MCF 10A (cell line): ENCODE measurements at regions not wholly inside any gene's neighbourhood (a gene's known extent, or its start where the extent isn't known, plus 50 kb on each side); places are given as distances from the start of the nearest gene placed in this dataset.

Source experiments
- BruUV-seq: library from RNA; stranded (reverse); fragments of 400-500 nt; replicated peaks from 2 replicates; lab custom pipeline; 2021; lab: Mats Ljungman, UMichigan
- CTCF ChIA-PET: fragments of 300-600 bp; sonication (Branson Sonifier 250); formaldehyde crosslinking; extraction: SDS; loops from one replicate; lab custom pipeline; 2021; ENCODE audit warnings: antibody characterized with exemption, inconsistent platforms; lab: Yijun Ruan, JAX
- POLR2A ChIA-PET: fragments of 300-600, 350-650 bp; sonication (Branson Sonifier 250); formaldehyde crosslinking; extraction: SDS; loops from one replicate; lab custom pipeline; 2020; ENCODE audit warnings: antibody characterized with exemption, inconsistent platforms; lab: Yijun Ruan, JAX
- DNase-seq: peaks from one replicate; pipeline ENCODE4 v3.0.0-alpha.2; 2018; ENCODE audit not compliant: unreplicated experiment
- H3K27ac Mint-ChIP-seq: one replicate; pipeline ENCODE4 v1.8.0; 2022; ENCODE audit warnings: mild to moderate bottlenecking, low read depth, mixed read lengths; ENCODE audit not compliant: unreplicated experiment
- H3K27me3 Mint-ChIP-seq: one replicate; pipeline ENCODE4 v1.8.0; 2022; ENCODE audit warnings: mixed read lengths; ENCODE audit not compliant: insufficient read depth, unreplicated experiment
- H3K36me3 Mint-ChIP-seq: one replicate; pipeline ENCODE4 v1.8.0; 2022; ENCODE audit warnings: mild to moderate bottlenecking, moderate library complexity, mixed read lengths; ENCODE audit not compliant: insufficient read depth, unreplicated experiment
- H3K4me1 Mint-ChIP-seq: one replicate; pipeline ENCODE4 v1.8.0; 2022; ENCODE audit warnings: mixed read lengths; ENCODE audit not compliant: insufficient read depth, unreplicated experiment
- H3K4me3 Mint-ChIP-seq: one replicate; pipeline ENCODE4 v1.8.0; 2022; ENCODE audit warnings: mild to moderate bottlenecking, moderate library complexity, mixed read lengths; ENCODE audit not compliant: unreplicated experiment
- H3K9me3 Mint-ChIP-seq: one replicate; pipeline ENCODE4 v1.8.0; 2022; ENCODE audit warnings: mixed read lengths; ENCODE audit not compliant: unreplicated experiment
- intact Hi-C: fragments of 100-400 bp; cut with micrococcal nuclease; formaldehyde crosslinking; loops from 2 replicates; pipeline ENCODE4 v1.14.1; 2022
- TF ChIP-seq, protein P1 (sequence below): fragments of 200-600 bp; IDR thresholded peaks from one replicate; pipeline ENCODE4 v1.8.0; 2022; ENCODE audit warnings: antibody characterized with exemption, mild to moderate bottlenecking; ENCODE audit not compliant: unreplicated experiment

DNA sequence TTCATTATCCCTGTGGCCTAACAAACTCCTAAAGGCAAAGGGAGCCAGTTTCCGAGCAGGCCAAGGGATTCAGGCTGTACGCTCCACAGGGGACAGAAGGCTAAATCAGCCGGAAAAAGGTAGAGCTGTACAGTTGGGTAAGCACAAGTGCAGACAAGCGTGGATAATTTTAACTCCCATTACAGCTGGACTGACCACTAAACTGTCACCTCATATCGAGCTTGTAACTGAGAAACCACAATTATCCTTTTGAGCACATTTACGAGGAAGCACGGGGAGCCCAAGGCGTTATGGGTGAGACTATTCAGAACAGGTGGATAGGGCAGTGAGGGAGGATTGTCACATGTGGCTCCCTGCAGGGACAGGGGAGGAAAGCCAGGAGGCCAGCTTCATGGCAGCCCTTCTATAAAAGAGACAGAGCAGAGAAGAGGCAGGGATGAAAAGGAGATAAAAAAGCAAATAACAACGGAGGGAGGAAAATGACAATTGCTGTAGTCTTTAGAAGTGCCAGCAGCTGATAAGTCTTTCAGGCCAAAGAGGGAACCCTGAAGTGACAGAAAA, 288.0 kb downstream of the FGFR2 start:
- H3K4me1 Mint-ChIP-seq: peaks cover 17% of the 10 kb centered on the region
- DNase-seq: no peak
- H3K9me3 Mint-ChIP-seq: no peaks in the 10 kb centered on the region
- H3K27me3 Mint-ChIP-seq: no peaks in the 10 kb centered on the region
- CTCF ChIA-PET: interaction anchor here (0.6 to 0.7 kb wide), 4 partner anchors 24 to 423 kb away, joined by 3 to 4 read pairs (median 4); no protein-coding TSS in a partner anchor
- TF ChIP-seq, protein P1, sequence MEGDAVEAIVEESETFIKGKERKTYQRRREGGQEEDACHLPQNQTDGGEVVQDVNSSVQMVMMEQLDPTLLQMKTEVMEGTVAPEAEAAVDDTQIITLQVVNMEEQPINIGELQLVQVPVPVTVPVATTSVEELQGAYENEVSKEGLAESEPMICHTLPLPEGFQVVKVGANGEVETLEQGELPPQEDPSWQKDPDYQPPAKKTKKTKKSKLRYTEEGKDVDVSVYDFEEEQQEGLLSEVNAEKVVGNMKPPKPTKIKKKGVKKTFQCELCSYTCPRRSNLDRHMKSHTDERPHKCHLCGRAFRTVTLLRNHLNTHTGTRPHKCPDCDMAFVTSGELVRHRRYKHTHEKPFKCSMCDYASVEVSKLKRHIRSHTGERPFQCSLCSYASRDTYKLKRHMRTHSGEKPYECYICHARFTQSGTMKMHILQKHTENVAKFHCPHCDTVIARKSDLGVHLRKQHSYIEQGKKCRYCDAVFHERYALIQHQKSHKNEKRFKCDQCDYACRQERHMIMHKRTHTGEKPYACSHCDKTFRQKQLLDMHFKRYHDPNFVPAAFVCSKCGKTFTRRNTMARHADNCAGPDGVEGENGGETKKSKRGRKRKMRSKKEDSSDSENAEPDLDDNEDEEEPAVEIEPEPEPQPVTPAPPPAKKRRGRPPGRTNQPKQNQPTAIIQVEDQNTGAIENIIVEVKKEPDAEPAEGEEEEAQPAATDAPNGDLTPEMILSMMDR: no peak
- intact Hi-C loops: loop anchor here (5.0 kb wide), 1 partner anchor 287 kb away; the partner anchor contains the start of gene FGFR2
- POLR2A ChIA-PET: interaction anchor here (0.7 kb wide), 1 partner anchor 241 kb away, joined by 3 read pairs; no protein-coding TSS in a partner anchor
- no peak overlapping the region for H3K4me3 Mint-ChIP-seq
- H3K27ac Mint-ChIP-seq: no peak overlapping the region
- no peaks in the 10 kb centered on the region for H3K36me3 Mint-ChIP-seq
- no TSS peak for BruUV-seq

DNA sequence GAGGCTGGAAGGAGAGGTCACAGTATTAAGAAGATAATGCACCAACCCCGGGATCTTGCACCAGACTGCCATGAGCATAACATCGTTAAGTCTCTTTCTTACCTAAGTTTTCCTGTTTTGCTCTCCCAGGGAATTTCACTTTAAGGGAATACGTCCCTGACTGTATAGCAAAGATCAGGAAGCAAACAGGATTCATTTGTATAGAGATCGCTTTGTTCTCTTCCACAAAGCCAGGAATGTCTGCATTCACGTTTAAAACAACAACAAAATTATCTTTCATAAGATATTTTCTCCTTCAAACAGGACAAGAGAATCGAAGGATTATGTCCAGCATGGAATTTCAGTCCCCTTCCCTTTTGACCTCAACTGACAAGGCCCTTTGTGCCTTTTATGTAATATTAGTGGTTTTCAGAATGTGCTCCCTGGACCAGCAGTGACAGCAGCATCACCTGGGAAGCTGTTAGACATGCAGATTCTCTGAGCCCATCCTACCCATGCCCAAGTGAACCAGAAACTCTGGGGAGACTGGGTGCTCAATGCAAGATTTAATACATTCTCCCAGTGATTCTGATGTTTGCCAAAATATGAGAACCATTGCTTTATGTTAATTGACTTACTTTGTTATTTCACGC, 286.3 kb downstream of the FGFR2 start:
- no peaks in the 10 kb centered on the region for H3K36me3 Mint-ChIP-seq
- no peak overlapping the region for H3K27ac Mint-ChIP-seq
- no peaks in the 10 kb centered on the region for H3K9me3 Mint-ChIP-seq
- intact Hi-C loops: loop anchor here (2.0 to 5.0 kb wide), 2 partner anchors 285 to 363 kb away; partner anchors contain the start of gene FGFR2
- no peak for DNase-seq
- POLR2A ChIA-PET: interaction anchor here (1.2 kb wide), 1 partner anchor 233 kb away, joined by 3 read pairs; no protein-coding TSS in a partner anchor
- no peak overlapping the region for H3K4me3 Mint-ChIP-seq
- CTCF ChIA-PET: interaction anchor here (0.9 to 2.2 kb wide), 4 partner anchors 294 to 422 kb away, joined by 3 to 9 read pairs (median 6); no protein-coding TSS in a partner anchor
- H3K4me1 Mint-ChIP-seq: peaks cover 17% of the 10 kb centered on the region
- TF ChIP-seq, protein P1: no peak
- no TSS peak for BruUV-seq
- H3K27me3 Mint-ChIP-seq: no peaks in the 10 kb centered on the region

DNA sequence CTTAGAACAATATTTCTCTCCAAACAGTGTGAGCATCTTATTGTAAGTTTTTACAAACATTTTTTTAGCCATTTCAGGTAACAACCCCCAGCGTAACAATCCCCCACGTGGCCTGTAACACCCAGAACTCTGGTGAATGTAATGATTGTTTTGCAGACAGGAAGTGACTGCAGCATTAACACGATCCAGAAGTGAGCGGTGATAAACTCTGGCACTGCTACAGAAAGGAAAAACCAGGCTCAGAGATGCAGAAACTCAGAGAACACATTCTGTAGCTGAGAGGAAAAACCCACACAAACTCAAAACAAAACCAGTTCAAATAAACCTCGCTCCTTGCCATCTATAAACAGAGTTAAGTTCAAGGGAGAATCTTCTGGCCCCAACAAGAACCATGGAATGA, 285.7 kb downstream of the FGFR2 start:
- TF ChIP-seq, protein P1: no peak
- CTCF ChIA-PET: interaction anchor here (0.6 to 2.2 kb wide), 8 partner anchors 14 to 422 kb away, joined by 3 to 10 read pairs (median 4); no protein-coding TSS in a partner anchor
- BruUV-seq: no TSS peak
- no peaks in the 10 kb centered on the region for H3K27me3 Mint-ChIP-seq
- intact Hi-C loops: loop anchor here (2.0 to 5.0 kb wide), 2 partner anchors 285 to 364 kb away; partner anchors contain the start of gene FGFR2
- peaks cover 17% of the 10 kb centered on the region for H3K4me1 Mint-ChIP-seq
- no peaks in the 10 kb centered on the region for H3K36me3 Mint-ChIP-seq
- no peak overlapping the region for H3K27ac Mint-ChIP-seq
- no peaks in the 10 kb centered on the region for H3K9me3 Mint-ChIP-seq
- POLR2A ChIA-PET: interaction anchor here (0.9 to 1.2 kb wide), 3 partner anchors 13 to 234 kb away, joined by 3 read pairs; no protein-coding TSS in a partner anchor
- DNase-seq: no peak
- H3K4me3 Mint-ChIP-seq: no peak overlapping the region
